H54 (cell line): ENCODE measurements at regions not wholly inside any gene's neighbourhood (a gene's known extent, or its start where the extent isn't known, plus 50 kb on each side); places are given as distances from the start of the nearest gene placed in this dataset.
"Not testable (repeated sequence)": the region's sequence is repeated elsewhere in the genome, so short reads cannot be mapped to it uniquely, and the experiment has no call there.

Experiments used
- DNase-seq: peaks from one replicate; pipeline ENCODE4 v3.0.0; 2011; ENCODE audit warnings: low spot score, mixed read lengths; ENCODE audit not compliant: insufficient read length
- FAIRE-seq: peaks from 3 replicates; lab custom pipeline; 2011; peaks lifted over from hg19 to GRCh38; lab: Jason Lieb, UNC
- POLR2A ChIP-seq: IDR thresholded peaks from 2 replicates; pipeline ENCODE4 v1.6.1; 2011; ENCODE audit warnings: low read depth, mild to moderate bottlenecking, low read length

GRCh38 chr17:5975661-5976060 is 94.5 kb upstream of the WSCD1 start:
- DNase-seq (no peak), FAIRE-seq (no peak)
- no peak for TF ChIP-seq POLR2A

- FAIRE-seq = no peak
- no peak for DNase-seq
- no peak for TF ChIP-seq POLR2A
These were observed 93.9 kb upstream of the WSCD1 start for GRCh38 chr17:5976251-5976650.

GRCh38 chr17:5978496-5978895 is 91.7 kb upstream of the WSCD1 start:
- no peak for FAIRE-seq
- no peak for DNase-seq
- TF ChIP-seq POLR2A = no peak

- no peak for TF ChIP-seq POLR2A
- FAIRE-seq (no peak), DNase-seq (no peak)
These were observed 89.2 kb upstream of the WSCD1 start for GRCh38 chr17:5980941-5981340.

- TF ChIP-seq POLR2A = no peak
- FAIRE-seq = no peak
- no peak for DNase-seq
These were observed 83.5 kb upstream of the WSCD1 start for GRCh38 chr17:5986644-5987043.

GRCh38 chr17:6000426-6000825 is 69.8 kb upstream of the WSCD1 start:
- TF ChIP-seq POLR2A = no peak
- DNase-seq = no peak
- FAIRE-seq = no peak

- DNase-seq, FAIRE-seq: not testable (repeated sequence)
These were observed 67.0 kb upstream of the WSCD1 start for GRCh38 chr17:6003221-6003620.

- DNase-seq = no peak
- no peak for FAIRE-seq
- TF ChIP-seq POLR2A = no peak
These were observed 64.2 kb upstream of the WSCD1 start for GRCh38 chr17:6005939-6006338.

GRCh38 chr17:6011206-6011605 is 59.0 kb upstream of the WSCD1 start:
- FAIRE-seq = no peak
- no peak for TF ChIP-seq POLR2A

GRCh38 chr17:6018788-6019187 is 51.4 kb upstream of the WSCD1 start:
- DNase-seq = no peak
- no peak for FAIRE-seq

More at GRCh38 chr17:6011206-6011605, 59.0 kb upstream of the WSCD1 start:
- no peak for DNase-seq

GRCh38 chr17:6019959-6020358 is 50.2 kb upstream of the WSCD1 start:
- DNase-seq (no peak), FAIRE-seq (no peak)
- TF ChIP-seq POLR2A = no peak

More at GRCh38 chr17:6018788-6019187, 51.4 kb upstream of the WSCD1 start:
- TF ChIP-seq POLR2A = no peak

- no peak for DNase-seq
- TF ChIP-seq POLR2A = no peak
- no peak for FAIRE-seq
These were observed 49.7 kb upstream of the WSCD1 start for GRCh38 chr17:6020376-6021010.
